Thoracic aorta (tissue), 2 donors: ENCODE measurements at regions not wholly inside any gene's neighbourhood (a gene's known extent, or its start where the extent isn't known, plus 50 kb on each side); places are given as distances from the start of the nearest gene placed in this dataset.

ENCODE experiments used
- ATAC-seq: fragments of 150-250 bp; one replicate; pipeline ENCODE4 v1.8.0; 2017; ENCODE audit warnings: low read depth; ENCODE audit not compliant: insufficient number of reproducible peaks, low FRiP score
- DNase-seq: peaks from one replicate; pipeline ENCODE4 v3.0.0-alpha.2; 2020; ENCODE audit warnings: low spot score
- H3K27ac ChIP-seq, 2 donors: fragments of 200-600 bp; sonication (generic); 1 replicate in 1 of 2; 2 replicates in 1 of 2; pipeline ENCODE4 v1.5.1; 2016; ENCODE audit warnings: mild to moderate bottlenecking in 2 of 2, moderate library complexity in 2 of 2
- H3K27me3 ChIP-seq: fragments of 200-600 bp; sonication (generic); replicated peaks from 2 replicates; pipeline ENCODE4 v1.6.0; 2016; ENCODE audit warnings: mild to moderate bottlenecking; ENCODE audit not compliant: insufficient read depth
- H3K36me3 ChIP-seq: fragments of 200-600 bp; sonication (generic); one replicate; pipeline ENCODE4 v1.5.1; 2016
- H3K4me1 ChIP-seq, 2 donors: fragments of 200-600 bp; sonication (generic); 1 replicate in 1 of 2; 2 replicates in 1 of 2; pipeline versions ENCODE4 v1.5.1 to v1.6.0; 2016; ENCODE audit warnings: low read depth in 2 of 2, mild to moderate bottlenecking in 1 of 2; ENCODE audit not compliant: control insufficient read depth in 1 of 2
- H3K4me3 ChIP-seq: fragments of 200-600 bp; sonication (generic); 2 replicates; pipeline ENCODE4 v1.5.1; 2016; ENCODE audit warnings: mild to moderate bottlenecking
- H3K9me3 ChIP-seq: fragments of 200-600 bp; sonication (generic); 2 replicates; pipeline ENCODE4 v1.5.1; 2016
- TF ChIP-seq, protein P1 (sequence below): fragments of 200-600 bp; sonication (generic); IDR thresholded peaks from one replicate; pipeline ENCODE4 v1.5.1; 2019; ENCODE audit warnings: antibody characterized with exemption

DNA sequence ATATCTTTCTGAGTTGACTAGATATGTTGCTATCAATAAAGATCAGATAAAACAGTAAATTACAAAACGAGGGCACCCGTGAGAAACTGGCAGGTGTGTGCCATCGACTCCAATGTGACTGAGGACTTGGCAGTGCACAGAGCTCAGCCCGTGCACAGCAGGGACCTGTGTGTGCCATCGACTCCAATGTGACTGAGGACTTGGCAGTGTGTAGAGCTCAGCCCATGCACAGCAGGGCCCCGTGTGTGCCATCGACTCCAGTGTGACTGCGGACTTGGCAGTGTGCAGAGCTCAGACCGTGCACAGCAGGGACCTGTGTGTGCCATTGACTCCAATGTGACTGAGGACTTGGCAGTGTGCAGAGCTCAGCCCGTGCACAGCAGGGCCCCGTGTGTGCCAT is 347.2 kb upstream of the B3GAT1 start:
- no peak for ATAC-seq
- TF ChIP-seq, protein P1, sequence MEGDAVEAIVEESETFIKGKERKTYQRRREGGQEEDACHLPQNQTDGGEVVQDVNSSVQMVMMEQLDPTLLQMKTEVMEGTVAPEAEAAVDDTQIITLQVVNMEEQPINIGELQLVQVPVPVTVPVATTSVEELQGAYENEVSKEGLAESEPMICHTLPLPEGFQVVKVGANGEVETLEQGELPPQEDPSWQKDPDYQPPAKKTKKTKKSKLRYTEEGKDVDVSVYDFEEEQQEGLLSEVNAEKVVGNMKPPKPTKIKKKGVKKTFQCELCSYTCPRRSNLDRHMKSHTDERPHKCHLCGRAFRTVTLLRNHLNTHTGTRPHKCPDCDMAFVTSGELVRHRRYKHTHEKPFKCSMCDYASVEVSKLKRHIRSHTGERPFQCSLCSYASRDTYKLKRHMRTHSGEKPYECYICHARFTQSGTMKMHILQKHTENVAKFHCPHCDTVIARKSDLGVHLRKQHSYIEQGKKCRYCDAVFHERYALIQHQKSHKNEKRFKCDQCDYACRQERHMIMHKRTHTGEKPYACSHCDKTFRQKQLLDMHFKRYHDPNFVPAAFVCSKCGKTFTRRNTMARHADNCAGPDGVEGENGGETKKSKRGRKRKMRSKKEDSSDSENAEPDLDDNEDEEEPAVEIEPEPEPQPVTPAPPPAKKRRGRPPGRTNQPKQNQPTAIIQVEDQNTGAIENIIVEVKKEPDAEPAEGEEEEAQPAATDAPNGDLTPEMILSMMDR = no peak
- H3K9me3 ChIP-seq = no peaks in the 10 kb centered on the region

DNA sequence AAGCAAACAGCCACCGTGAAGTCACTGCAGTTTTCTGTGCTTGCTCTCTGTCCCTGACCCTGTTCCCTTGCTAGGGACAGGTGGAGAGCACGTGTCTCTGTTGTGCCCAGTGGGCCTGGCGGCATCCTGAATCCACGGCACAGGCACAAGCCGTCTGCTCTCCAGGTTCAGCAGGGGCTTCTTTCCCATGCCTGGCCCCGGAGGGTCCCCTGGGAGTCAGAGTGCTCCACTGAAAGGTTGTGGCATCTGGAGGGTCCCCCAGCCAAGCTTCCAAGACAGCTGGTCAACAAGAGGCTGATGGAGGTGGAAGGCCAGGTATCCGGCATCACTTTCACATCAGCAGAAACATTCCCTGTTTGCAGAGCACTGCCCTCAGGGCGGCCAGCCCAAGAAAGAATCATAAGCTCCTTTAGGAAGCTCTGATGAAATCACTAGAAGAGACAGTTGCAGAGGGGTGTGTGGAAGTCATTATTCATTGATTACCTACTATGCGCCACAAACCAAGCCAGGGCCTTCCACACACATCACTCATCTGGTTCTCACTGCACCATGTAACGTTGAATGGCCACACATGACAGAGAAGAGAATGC is 346.4 kb upstream of the B3GAT1 start:
- H3K27me3 ChIP-seq = no peaks in the 10 kb centered on the region
- ATAC-seq (no peak), DNase-seq (no peak)
- TF ChIP-seq, protein P1 = no peak
- H3K4me1 ChIP-seq = no peaks in the 10 kb centered on the region
- H3K9me3 ChIP-seq = no peaks in the 10 kb centered on the region
- no peaks in the 10 kb centered on the region for H3K36me3 ChIP-seq
- no peak overlapping the region for H3K27ac ChIP-seq
- no peak overlapping the region for H3K4me3 ChIP-seq

More for the DNA sequence above, 347.2 kb upstream of the B3GAT1 start:
- Histone ChIP-seq H3K4me3 (no peak overlapping the region), H3K4me1 (no peaks in the 10 kb centered on the region), H3K27me3 (no peaks in the 10 kb centered on the region), H3K36me3 (no peaks in the 10 kb centered on the region), H3K27ac (no peak overlapping the region)
- no peak for DNase-seq

DNA sequence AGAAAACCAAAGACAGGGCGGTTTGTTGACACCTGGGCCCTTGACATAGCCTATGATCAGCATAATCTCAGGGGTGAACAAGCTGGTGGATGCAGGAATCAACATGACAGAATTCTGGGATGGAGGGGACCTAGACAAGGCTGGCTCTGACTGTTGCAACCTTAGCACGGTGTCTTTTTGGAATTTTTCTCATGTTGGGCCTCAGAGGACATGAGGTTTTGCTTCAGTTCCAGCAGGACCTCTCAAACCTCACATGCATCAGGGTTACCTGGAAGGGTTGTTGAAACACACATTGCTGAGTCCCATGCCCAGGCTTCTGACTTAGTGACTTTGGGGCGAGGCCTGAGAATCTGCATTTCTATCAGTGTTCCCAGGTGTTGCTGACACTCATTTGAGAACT is 345.6 kb upstream of the B3GAT1 start:
- Histone ChIP-seq H3K4me3 (no peak overlapping the region), H3K27me3 (no peaks in the 10 kb centered on the region), H3K27ac (no peak overlapping the region), H3K4me1 (no peaks in the 10 kb centered on the region), H3K9me3 (no peaks in the 10 kb centered on the region), H3K36me3 (no peaks in the 10 kb centered on the region)
- ATAC-seq = no peak
- TF ChIP-seq, protein P1 = no peak
- DNase-seq = no peak

DNA sequence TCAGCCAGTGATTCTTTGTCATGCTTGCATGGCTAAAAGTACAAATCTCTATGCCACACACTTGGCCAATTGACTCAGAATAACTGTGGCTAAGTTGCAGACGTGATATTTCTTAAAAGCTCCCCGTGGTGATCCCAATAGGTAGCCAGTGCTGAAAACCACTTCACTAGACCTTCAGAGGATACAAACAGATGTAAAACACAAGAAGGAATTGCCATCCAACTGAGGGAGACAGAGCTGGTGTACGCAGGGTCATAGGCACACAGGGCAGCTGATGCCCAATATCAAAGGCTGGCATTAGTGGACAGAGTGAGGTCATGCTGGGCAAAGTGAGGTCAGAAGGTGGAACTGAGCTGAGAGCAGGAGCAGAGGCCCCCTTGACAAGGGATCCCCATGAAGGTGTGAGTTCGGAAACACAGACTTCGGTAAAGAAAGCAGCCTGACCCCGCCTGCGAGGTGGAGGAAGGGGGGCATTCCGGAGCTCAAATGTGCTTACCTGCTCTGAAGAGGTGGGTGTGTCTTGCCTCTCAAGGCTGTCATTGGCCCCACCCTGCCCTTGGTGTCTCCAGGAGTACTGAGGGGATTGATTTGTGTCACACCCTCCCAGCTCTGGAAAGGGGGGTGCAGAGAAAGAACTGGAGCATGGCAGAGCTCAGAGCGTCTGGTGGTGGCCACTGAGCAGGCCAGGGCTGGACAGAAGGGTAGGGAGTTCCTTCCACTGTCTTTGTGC is 344.9 kb upstream of the B3GAT1 start:
- Histone ChIP-seq H3K36me3 (no peaks in the 10 kb centered on the region), H3K9me3 (no peaks in the 10 kb centered on the region), H3K4me1 (no peaks in the 10 kb centered on the region), H3K27me3 (no peaks in the 10 kb centered on the region), H3K4me3 (no peak overlapping the region), H3K27ac (no peak overlapping the region)
- TF ChIP-seq, protein P1 = no peak
- DNase-seq (no peak), ATAC-seq (no peak)

DNA sequence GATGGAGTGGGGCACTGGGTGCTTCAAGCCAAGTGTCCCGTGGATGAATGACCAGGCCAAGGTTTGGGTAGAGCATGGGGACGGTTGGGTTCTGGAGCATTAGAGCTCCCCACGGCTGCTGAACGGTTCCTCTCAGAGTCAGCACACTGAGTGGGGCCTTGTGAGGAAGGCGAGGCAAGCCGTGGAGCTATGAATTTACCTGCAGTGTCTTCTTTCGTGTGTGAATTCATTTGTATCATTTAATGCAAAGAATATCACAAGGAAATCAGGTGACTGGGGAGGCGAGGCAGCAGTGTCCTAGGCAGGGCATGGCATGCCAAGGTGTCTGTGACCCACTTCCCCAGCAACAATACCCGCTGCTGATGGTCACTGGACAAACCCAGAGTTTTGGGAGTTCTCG is 343.5 kb upstream of the B3GAT1 start:
- Histone ChIP-seq H3K4me3 (no peak overlapping the region), H3K4me1 (no peaks in the 10 kb centered on the region), H3K9me3 (no peaks in the 10 kb centered on the region), H3K27ac (no peak overlapping the region), H3K27me3 (no peaks in the 10 kb centered on the region), H3K36me3 (no peaks in the 10 kb centered on the region)
- TF ChIP-seq, protein P1 = no peak
- DNase-seq = no peak
- no peak for ATAC-seq
